Forelimb muscle (tissue), 1 donor: ENCODE measurements at regions not wholly inside any gene's neighbourhood (a gene's known extent, or its start where the extent isn't known, plus 50 kb on each side); places are given as distances from the start of the nearest gene placed in this dataset.
"Not testable (repeated sequence)": the region's sequence is repeated elsewhere in the genome, so short reads cannot be mapped to it uniquely, and the experiment has no call there.

Experiments
- DNase-seq: peaks from one replicate; pipeline ENCODE4 v3.0.0-alpha.2; 2013; ENCODE audit warnings: low read depth

- not testable (repeated sequence) for DNase-seq
Measured at GRCh38 chr10:77740396-77740795, 102.8 kb upstream of the KCNMA1 start.

GRCh38 chr10:77738496-77739158 is 101.0 kb upstream of the KCNMA1 start:
- DNase-seq, result no peak

GRCh38 chr10:77737608-77738007 is 100.0 kb upstream of the KCNMA1 start:
- no peak for DNase-seq

GRCh38 chr10:77735136-77735535 is 97.5 kb upstream of the KCNMA1 start:
- not testable (repeated sequence) for DNase-seq

- DNase-seq, result no peak
Measured at GRCh38 chr10:77732213-77733003, 94.8 kb upstream of the KCNMA1 start.

GRCh38 chr10:77727481-77727880 is 89.9 kb upstream of the KCNMA1 start:
- DNase-seq, result no peak

GRCh38 chr10:77726732-77727131 is 89.1 kb upstream of the KCNMA1 start:
- no peak for DNase-seq

GRCh38 chr10:77726301-77726700 is 88.7 kb upstream of the KCNMA1 start:
- no peak for DNase-seq

GRCh38 chr10:77724820-77725219 is 87.2 kb upstream of the KCNMA1 start:
- DNase-seq, result no peak

- no peak for DNase-seq
Measured at GRCh38 chr10:77723376-77723775, 85.8 kb upstream of the KCNMA1 start.

GRCh38 chr10:77722956-77723355 is 85.3 kb upstream of the KCNMA1 start:
- DNase-seq, result not testable (repeated sequence)

- no peak for DNase-seq
Measured at GRCh38 chr10:77721815-77722214, 84.2 kb upstream of the KCNMA1 start.

- no peak for DNase-seq
Measured at GRCh38 chr10:77718957-77719356, 81.3 kb upstream of the KCNMA1 start.

GRCh38 chr10:77718312-77718711 is 80.7 kb upstream of the KCNMA1 start:
- not testable (repeated sequence) for DNase-seq

- DNase-seq, result no peak
Measured at GRCh38 chr10:77717336-77717735, 79.7 kb upstream of the KCNMA1 start.

GRCh38 chr10:77716458-77717317 is 79.1 kb upstream of the KCNMA1 start:
- DNase-seq, result no peak

GRCh38 chr10:77715536-77715935 is 77.9 kb upstream of the KCNMA1 start:
- DNase-seq, result no peak

- no peak for DNase-seq
Measured at GRCh38 chr10:77715088-77715487, 77.5 kb upstream of the KCNMA1 start.

GRCh38 chr10:77713521-77714280 is 76.1 kb upstream of the KCNMA1 start:
- no peak for DNase-seq

GRCh38 chr10:77712207-77712606 is 74.6 kb upstream of the KCNMA1 start:
- no peak for DNase-seq

GRCh38 chr10:77711683-77712049 is 74.1 kb upstream of the KCNMA1 start:
- no peak for DNase-seq
